HepG2 (cell line): ENCODE measurements at regions not wholly inside any gene's neighbourhood (a gene's known extent, or its start where the extent isn't known, plus 50 kb on each side); places are given as distances from the start of the nearest gene placed in this dataset.

ENCODE experiments used
- ATAC-seq: fragments of 200-7000 bp; cut with Tn5 transposase; 3 replicates; pipeline ENCODE4 v1.9.1; 2020; ENCODE audit warnings: mild to moderate bottlenecking, moderate library complexity
- BruUV-seq: library from RNA; stranded (reverse); fragments of 400-500 nt; replicated peaks from 2 replicates; lab custom pipeline; 2021; lab: Mats Ljungman, UMichigan
- CTCF ChIA-PET: fragments of 300-600 bp; formaldehyde crosslinking; extraction: SDS; loops from one replicate; lab custom pipeline; 2021; ENCODE audit warnings: low total read pairs, inconsistent platforms, low intra/inter-chr PET ratio; lab: Yijun Ruan, JAX
- POLR2A ChIA-PET: fragments of 350-600 bp; sonication (Branson Sonifier 250); formaldehyde crosslinking; loops from one replicate; lab custom pipeline; 2020; ENCODE audit warnings: antibody characterized with exemption, inconsistent platforms; lab: Yijun Ruan, JAX
- DNase-seq: peaks from one replicate; pipeline ENCODE4 v3.0.0-alpha.2; 2015; ENCODE audit warnings: low spot score
- FAIRE-seq: peaks from 3 replicates; lab custom pipeline; 2011; peaks lifted over from hg19 to GRCh38; lab: Jason Lieb, UNC
- H2AFZ ChIP-seq: one replicate; pipeline ENCODE4 v1.6.1; 2011; ENCODE audit warnings: low read length, inconsistent platforms
- H3K27ac ChIP-seq: fragments of 300-600 bp; 3 replicates; pipeline ENCODE4 v1.8.0; 2011; ENCODE audit warnings: mixed run types, mild to moderate bottlenecking, mixed read lengths, low read length, inconsistent platforms; ENCODE audit not compliant: insufficient read depth; ENCODE audit errors: extremely low read length
- H3K27me3 ChIP-seq, 2 experiments: fragments of 200-600 bp in 1 of 2; 2 replicates in 1 of 2; 3 replicates in 1 of 2; pipeline versions ENCODE4 v1.6.0 to v1.8.0; 2011; ENCODE audit warnings: low read length in 2 of 2, mild to moderate bottlenecking in 2 of 2, moderate library complexity in 2 of 2, inconsistent platforms in 1 of 2; ENCODE audit not compliant: insufficient read depth in 2 of 2, control insufficient read depth in 1 of 2
- H3K36me3 ChIP-seq, 2 experiments: fragments of 200-600 bp in 1 of 2; replicated peaks in 1 of 2; 2 replicates in 1 of 2; 3 replicates in 1 of 2; pipeline versions ENCODE4 v1.5.1 to v1.8.0; 2011; ENCODE audit warnings: low read length in 2 of 2, inconsistent platforms in 1 of 2; ENCODE audit not compliant: insufficient read depth in 2 of 2, control insufficient read depth in 1 of 2
- H3K4me1 ChIP-seq: 2 replicates; pipeline ENCODE4 v1.5.1; 2012; ENCODE audit warnings: low read length, inconsistent platforms; ENCODE audit not compliant: insufficient read depth
- H3K4me2 ChIP-seq: 2 replicates; pipeline ENCODE4 v1.6.0; 2011; ENCODE audit warnings: low read depth, low read length, inconsistent platforms
- H3K4me3 ChIP-seq, 3 experiments: fragments of 200-600 bp in 1 of 3; sonication (generic), shearing (Covaris generic) in 1 of 3; replicated peaks in 1 of 3; 2 replicates each; pipeline ENCODE4 v1.5.1; 2011 to 2016; ENCODE audit warnings: low read length in 3 of 3, inconsistent platforms in 2 of 3, low read depth in 2 of 3, mild to moderate bottlenecking in 2 of 3, control low read depth in 1 of 3, mixed read lengths in 1 of 3; ENCODE audit not compliant: insufficient read depth in 1 of 3
- H3K79me2 ChIP-seq: one replicate; pipeline ENCODE4 v1.6.1; 2011; ENCODE audit warnings: low read length, inconsistent platforms; ENCODE audit not compliant: insufficient read depth
- H3K9ac ChIP-seq: 2 replicates; pipeline ENCODE4 v1.6.0; 2011; ENCODE audit warnings: mild to moderate bottlenecking, low read depth, low read length, inconsistent platforms; ENCODE audit not compliant: insufficient read depth
- H3K9me3 ChIP-seq: 2 replicates; pipeline ENCODE4 v1.5.1; 2012; ENCODE audit warnings: mild to moderate bottlenecking, low read length
- H4K20me1 ChIP-seq: 2 replicates; pipeline ENCODE4 v1.6.0; 2011; ENCODE audit warnings: inconsistent platforms, mild to moderate bottlenecking, low read length, moderate library complexity; ENCODE audit not compliant: insufficient read depth
- ATF4 ChIP-seq, 2 experiments: fragments of 450-650 bp in 1 of 2; sonication (generic) in 1 of 2; formaldehyde crosslinking; IDR thresholded peaks; 2 replicates each; pipeline versions ENCODE4 v1.5.0 to v1.8.0; 2020 to 2022; ENCODE audit warnings: mild to moderate bottlenecking in 1 of 2, missing genetic modification reagents in 1 of 2
- HNRNPH1 ChIP-seq: fragments of 200-400 bp; formaldehyde crosslinking; optimal IDR thresholded peaks from 2 replicates; pipeline ENCODE3; 2017; ENCODE audit warnings: mild to moderate bottlenecking, low read depth, low read length
- KDM4B ChIP-seq: sonication (generic); formaldehyde crosslinking; IDR thresholded peaks from 2 replicates; pipeline ENCODE4 v1.4.0; 2020; ENCODE audit warnings: missing genetic modification reagents
- SKIL ChIP-seq: sonication (generic); formaldehyde crosslinking; IDR thresholded peaks from 2 replicates; pipeline ENCODE4 v1.8.0; 2022; ENCODE audit warnings: missing genetic modification reagents, mild to moderate bottlenecking, moderate library complexity, borderline replicate concordance
- YEATS2 ChIP-seq: sonication (generic); formaldehyde crosslinking; IDR thresholded peaks from 2 replicates; pipeline ENCODE4 v1.4.0; 2020; ENCODE audit warnings: missing genetic modification reagents, borderline replicate concordance
- ZBTB40 ChIP-seq, 2 experiments: fragments of 450-650 bp in 1 of 2; sonication (generic) in 1 of 2; formaldehyde crosslinking in 1 of 2; IDR thresholded peaks; 2 replicates each; pipeline versions ENCODE4 v1.6.1 to v1.8.0; 2016 to 2022; ENCODE audit warnings: antibody characterized with exemption in 1 of 2, mild to moderate bottlenecking in 1 of 2, missing genetic modification reagents in 1 of 2
- ZNF512B ChIP-seq: sonication (generic); formaldehyde crosslinking; IDR thresholded peaks from 2 replicates; pipeline ENCODE4 v1.5.1; 2020; ENCODE audit warnings: missing genetic modification reagents, mild to moderate bottlenecking, borderline replicate concordance
- WGBS: methylation state at CpG from one replicate; pipeline ENCODE4 v1.1.6; 2017; ENCODE audit warnings: low lambda C conversion rate; 5-methylcytosine and 5-hydroxymethylcytosine counted together
- in situ Hi-C: cut with HindIII; loops from 2 replicates; pipeline ENCODE4 v1.10.0; 2017; ENCODE audit warnings: low pct_unique_long_range_greater_than_20kb; ENCODE audit not compliant: extremely low pct_ligation_motif_present
- intact Hi-C: fragments of 100-400 bp; cut with micrococcal nuclease; formaldehyde crosslinking; loops from one replicate; pipeline ENCODE4 v1.10.0; 2022; ENCODE audit not compliant: unreplicated experiment

- WGBS, result 83% methylated on average over 4 of the region's 4 CpGs
- intact Hi-C loops, result no loop called here
- ATAC-seq, result no peak
Observed at GRCh38 chr14:89501381-89501780, 84.3 kb upstream of the FOXN3 start.

More at GRCh38 chr14:89501381-89501780, 84.3 kb upstream of the FOXN3 start:
- Histone ChIP-seq H3K4me1 (peaks cover 10% of the 10 kb centered on the region), H3K9ac (no peak overlapping the region), H3K4me3 (no peak overlapping the region), H3K4me2 (no peak overlapping the region), H3K36me3 (peaks cover 0 to 3% of the 10 kb centered on the region in 2 experiments; a peak in 1 of 5 replicates), H3K27ac (no peak overlapping the region), H3K27me3 (no peaks in the 10 kb centered on the region), H4K20me1 (no peaks in the 10 kb centered on the region; the same call in 1 of the 2 replicates), H2AFZ (no peak overlapping the region), H3K9me3 (no peaks in the 10 kb centered on the region), H3K79me2 (no peaks in the 10 kb centered on the region)
- POLR2A ChIA-PET, result no interaction called here
- TF ChIP-seq ZBTB40 (IDR thresholded peaks at IDR 0.05) (no peak), ZBTB40 (CRISPR knock-in tag; IDR thresholded peaks at IDR 0.05) (no peak), HNRNPH1 (no peak), ZNF512B (CRISPR knock-in tag) (no peak), SKIL (CRISPR knock-in tag) (no peak), ATF4 (CRISPR knock-in tag; IDR thresholded peaks at IDR 0.05) (no peak), KDM4B (no peak), YEATS2 (CRISPR knock-in tag) (no peak)
- in situ Hi-C loops, result no loop called here
- DNase-seq (no peak), FAIRE-seq (no peak)
- CTCF ChIA-PET, result no interaction called here
- BruUV-seq, result no TSS peak
